OCI-LY1 (cell line): ENCODE measurements at regions not wholly inside any gene's neighbourhood (a gene's known extent, or its start where the extent isn't known, plus 50 kb on each side); places are given as distances from the start of the nearest gene placed in this dataset.
"Not testable (repeated sequence)": the region's sequence is repeated elsewhere in the genome, so short reads cannot be mapped to it uniquely, and the experiment has no call there.

Experiments used
- H2AFZ ChIP-seq: fragments of 200-600 bp; sonication (generic), shearing (Covaris generic); 2 replicates; pipeline ENCODE4 v1.6.0; 2014; ENCODE audit warnings: antibody characterized with exemption, mild to moderate bottlenecking, low read length
- H3F3A ChIP-seq: fragments of 200-600 bp; sonication (generic), shearing (Covaris generic); 2 replicates; pipeline ENCODE4 v1.6.0; 2014; ENCODE audit warnings: mild to moderate bottlenecking, antibody characterized with exemption, low read length, moderate library complexity; ENCODE audit not compliant: insufficient read depth
- H3K27ac ChIP-seq: fragments of 200-600 bp; sonication (generic); 2 replicates; pipeline ENCODE4 v1.5.1; 2014; ENCODE audit warnings: low read length, mixed run types, mild to moderate bottlenecking, low read depth; ENCODE audit not compliant: poor library complexity, severe bottlenecking
- H3K27me3 ChIP-seq: fragments of 200-600 bp; sonication (generic); 2 replicates; pipeline ENCODE4 v1.6.0; 2014; ENCODE audit warnings: antibody characterized with exemption, mild to moderate bottlenecking, low read length, moderate library complexity; ENCODE audit not compliant: insufficient read depth
- H3K36me3 ChIP-seq: fragments of 200-600 bp; sonication (generic); 2 replicates; pipeline ENCODE4 v1.6.1; 2014; ENCODE audit warnings: mild to moderate bottlenecking, antibody characterized with exemption, low read length, moderate library complexity, mixed read lengths; ENCODE audit not compliant: insufficient read depth
- H3K4me1 ChIP-seq: fragments of 200-600 bp; sonication (generic); 2 replicates; pipeline ENCODE4 v1.5.1; 2014; ENCODE audit warnings: mild to moderate bottlenecking, low read length, moderate library complexity; ENCODE audit not compliant: insufficient read depth, severe bottlenecking
- H3K4me2 ChIP-seq: fragments of 200-600 bp; sonication (generic), shearing (Covaris generic); 2 replicates; pipeline ENCODE4 v1.6.1; 2014; ENCODE audit warnings: low read length
- H3K4me3 ChIP-seq: fragments of 200-600 bp; sonication (generic); 2 replicates; pipeline ENCODE4 v1.5.1; 2014; ENCODE audit warnings: low read length, low read depth, mild to moderate bottlenecking, mixed read lengths; ENCODE audit not compliant: poor library complexity, severe bottlenecking
- H3K79me2 ChIP-seq: fragments of 200-600 bp; shearing (Covaris generic); 2 replicates; pipeline ENCODE4 v1.6.1; 2016; ENCODE audit warnings: mixed run types, low read length, mixed read lengths; ENCODE audit not compliant: insufficient read depth
- H3K9ac ChIP-seq: fragments of 200-600 bp; sonication (generic), shearing (Covaris generic); 2 replicates; pipeline ENCODE4 v1.6.1; 2014; ENCODE audit warnings: mild to moderate bottlenecking, low read length, mixed read lengths
- H3K9me2 ChIP-seq: fragments of 200-600 bp; sonication (generic), shearing (Covaris generic); 2 replicates; pipeline ENCODE4 v1.6.1; 2014; ENCODE audit warnings: low read depth, mild to moderate bottlenecking, low read length, mixed read lengths
- H3K9me3 ChIP-seq: fragments of 200-600 bp; shearing (Covaris generic); 2 replicates; pipeline ENCODE4 v1.6.1; 2014; ENCODE audit warnings: low read length, mixed read lengths
- H4K20me1 ChIP-seq: fragments of 200-600 bp; sonication (generic), shearing (Covaris generic); 2 replicates; pipeline ENCODE4 v1.6.0; 2016; ENCODE audit warnings: mild to moderate bottlenecking, low read length; ENCODE audit not compliant: insufficient read depth
- CTCF ChIP-seq: fragments of 200-600 bp; sonication (generic), shearing (Covaris generic); IDR thresholded peaks from 2 replicates; pipeline ENCODE4 v1.5.1; 2017; ENCODE audit warnings: mild to moderate bottlenecking, antibody characterized with exemption, low read length, moderate library complexity, mixed read lengths
- EZH2 ChIP-seq: fragments of 200-600 bp; sonication (generic), shearing (Covaris generic); IDR thresholded peaks from 2 replicates; pipeline ENCODE4 v1.8.0; 2017; ENCODE audit warnings: borderline replicate concordance, mixed run types, mild to moderate bottlenecking, antibody characterized with exemption, low read length, moderate library complexity, mixed read lengths

DNA sequence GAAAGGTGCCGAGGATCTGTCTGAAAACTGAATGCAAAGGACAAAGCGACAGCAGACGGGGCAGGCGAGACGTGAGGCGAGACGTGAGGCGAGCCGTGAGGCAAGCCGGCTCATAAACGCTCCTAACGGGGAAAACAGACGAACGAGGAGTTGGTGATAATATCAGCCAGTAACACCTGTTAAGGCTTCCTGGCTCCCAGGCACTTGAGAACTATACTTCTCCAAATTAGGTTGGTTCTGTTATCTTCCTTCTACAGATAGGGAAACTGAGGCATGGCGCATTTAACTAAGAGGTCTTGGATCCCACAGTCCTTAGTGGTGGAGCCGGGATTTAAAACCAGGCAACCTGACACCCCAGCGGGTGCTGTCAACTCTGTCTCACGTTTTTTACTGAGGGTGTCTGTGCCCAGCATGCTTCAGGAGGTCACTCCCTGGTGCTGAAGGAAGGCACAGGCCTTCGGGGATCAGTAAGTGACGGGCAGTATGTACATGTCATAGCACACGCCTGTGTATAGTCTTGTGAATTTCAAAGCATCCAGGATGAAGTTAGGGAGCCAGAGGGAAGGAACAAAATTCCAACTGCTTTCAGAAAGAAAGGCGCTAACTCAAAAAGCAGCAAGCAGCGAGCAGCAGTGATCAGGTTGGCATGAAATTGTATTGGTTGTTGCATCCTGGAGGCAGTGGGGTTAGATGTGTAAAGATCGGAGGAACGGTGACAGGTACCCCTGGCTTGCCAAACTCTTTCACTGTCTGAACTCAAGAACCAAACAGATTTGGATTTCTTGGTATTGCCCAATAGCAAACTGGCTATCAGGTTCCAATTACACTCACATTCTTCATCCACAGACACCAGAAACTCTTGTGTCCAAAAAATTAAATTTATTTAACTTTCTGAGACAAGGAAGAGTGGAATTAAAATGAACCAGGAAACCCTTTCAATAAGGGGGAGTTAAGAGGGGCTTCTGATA, 318.7 kb downstream of the THBS2 start:
- Histone ChIP-seq H3K27ac (no peak overlapping the region), H3K9me3 (no peaks in the 10 kb centered on the region), H2AFZ (no peak overlapping the region), H3F3A (no peaks in the 10 kb centered on the region), H3K4me2 (no peak overlapping the region), H3K27me3 (no peaks in the 10 kb centered on the region), H3K4me3 (no peak overlapping the region), H4K20me1 (no peaks in the 10 kb centered on the region), H3K9me2 (no peaks in the 10 kb centered on the region), H3K79me2 (no peaks in the 10 kb centered on the region), H3K4me1 (no peaks in the 10 kb centered on the region), H3K36me3 (no peaks in the 10 kb centered on the region), H3K9ac (no peak overlapping the region)
- TF ChIP-seq EZH2 (no peak), CTCF (no peak)

DNA sequence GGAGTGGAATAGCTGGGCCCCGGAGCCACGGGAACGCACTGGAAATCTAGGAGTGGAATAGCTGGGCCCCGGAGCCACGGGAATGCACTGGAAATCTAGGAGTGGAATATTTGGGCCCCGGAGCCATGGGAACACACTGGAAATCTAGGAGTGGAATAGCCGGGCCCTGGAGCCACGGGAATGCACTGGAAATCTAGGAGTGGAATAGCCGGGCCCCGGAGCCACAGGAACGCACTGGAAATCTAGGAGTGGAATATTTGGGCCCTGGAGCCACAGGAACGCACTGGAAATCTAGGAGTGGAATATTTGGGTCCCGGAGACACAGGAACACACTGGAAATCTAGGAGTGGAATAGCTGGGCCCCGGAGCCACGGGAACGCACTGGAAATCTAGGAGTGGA, 321.5 kb downstream of the THBS2 start:
- not testable (repeated sequence) for H3K9me2 ChIP-seq, H3K4me2 ChIP-seq, H3K27ac ChIP-seq, H3F3A ChIP-seq, H3K9ac ChIP-seq, H3K4me3 ChIP-seq, H3K4me1 ChIP-seq, H3K36me3 ChIP-seq, H2AFZ ChIP-seq, H3K79me2 ChIP-seq, H4K20me1 ChIP-seq, H3K9me3 ChIP-seq, H3K27me3 ChIP-seq

DNA sequence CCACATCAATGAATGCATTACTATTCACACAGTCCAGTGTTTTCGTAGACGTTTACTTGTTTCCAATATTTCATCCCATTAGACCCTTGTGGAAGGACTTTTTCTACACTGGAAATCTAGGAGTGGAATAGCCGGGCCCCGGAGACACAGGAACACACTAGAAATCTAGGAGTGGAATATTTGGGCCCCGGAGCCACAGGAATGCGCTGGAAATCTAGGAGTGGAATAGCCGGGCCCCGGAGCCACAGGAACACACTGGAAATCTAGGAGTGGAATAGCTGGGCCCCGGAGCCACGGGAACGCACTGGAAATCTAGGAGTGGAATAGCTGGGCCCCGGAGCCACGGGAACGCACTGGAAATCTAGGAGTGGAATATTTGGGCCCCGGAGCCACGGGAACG, 322.6 kb downstream of the THBS2 start:
- H4K20me1 ChIP-seq, H3K4me1 ChIP-seq, H3K9me3 ChIP-seq, H3K27ac ChIP-seq, H3K4me3 ChIP-seq, H3K79me2 ChIP-seq, H3K36me3 ChIP-seq, H3K4me2 ChIP-seq, H3K9me2 ChIP-seq, H3K9ac ChIP-seq, H2AFZ ChIP-seq, H3F3A ChIP-seq, H3K27me3 ChIP-seq: not testable (repeated sequence)

GRCh38 chr6:168929871-168930450, 323.7 kb downstream of the THBS2 start:
- Histone ChIP-seq H2AFZ (no peak overlapping the region), H3K36me3 (no peaks in the 10 kb centered on the region), H3F3A (no peaks in the 10 kb centered on the region), H3K9me2 (no peaks in the 10 kb centered on the region), H3K9me3 (no peaks in the 10 kb centered on the region), H3K4me2 (no peak overlapping the region), H3K4me1 (no peaks in the 10 kb centered on the region), H3K79me2 (no peaks in the 10 kb centered on the region), H4K20me1 (no peaks in the 10 kb centered on the region), H3K27ac (no peak overlapping the region), H3K27me3 (no peaks in the 10 kb centered on the region; the same call in 1 of the 2 replicates), H3K9ac (no peak overlapping the region), H3K4me3 (no peak overlapping the region)
- TF ChIP-seq CTCF, result no peak
- TF ChIP-seq EZH2, result no peak
